HCT116 (cell line): ENCODE measurements at regions not wholly inside any gene's neighbourhood (a gene's known extent, or its start where the extent isn't known, plus 50 kb on each side); places are given as distances from the start of the nearest gene placed in this dataset.

Source experiments
- EZH2 ChIP-seq: fragments of 200-600 bp; sonication (generic); IDR thresholded peaks from 2 replicates; pipeline ENCODE4 v1.6.1; 2017; ENCODE audit warnings: antibody characterized with exemption, mixed run types
- JUND ChIP-seq: IDR thresholded peaks from 2 replicates; pipeline ENCODE4 v1.6.1; 2012
- POLR2A ChIP-seq: IDR thresholded peaks from 2 replicates; pipeline ENCODE4 v1.7.0; 2011; ENCODE audit warnings: borderline replicate concordance; ENCODE audit not compliant: insufficient read depth, insufficient read length; ENCODE audit errors: extremely low read depth
- POLR2AphosphoS5 ChIP-seq: IDR thresholded peaks from 2 replicates; pipeline ENCODE4 v1.6.1; 2011; ENCODE audit warnings: mild to moderate bottlenecking, low read depth, low read length, moderate library complexity
- RAD21 ChIP-seq: IDR thresholded peaks from 2 replicates; pipeline ENCODE4 v1.6.1; 2012; ENCODE audit warnings: low read depth, mild to moderate bottlenecking
- TF ChIP-seq, protein P1 (sequence below), 3 experiments: fragments of 200-600 bp in 1 of 3; sonication (generic) in 1 of 3; IDR thresholded peaks in 2 of 3; conservative IDR thresholded peaks in 1 of 3; 2 replicates each; pipeline ENCODE4 v1.5.1; 2012 to 2017; ENCODE audit warnings: low read depth in 2 of 3, low read length in 2 of 3, antibody characterized with exemption in 1 of 3, borderline replicate concordance in 1 of 3, control low read depth in 1 of 3, mild to moderate bottlenecking in 1 of 3, mixed read lengths in 1 of 3, mixed run types in 1 of 3, moderate library complexity in 1 of 3; ENCODE audit not compliant: insufficient read depth in 1 of 3
- TF ChIP-seq, protein P2 (sequence below): IDR thresholded peaks from 2 replicates; pipeline ENCODE4 v1.6.1; 2012

DNA sequence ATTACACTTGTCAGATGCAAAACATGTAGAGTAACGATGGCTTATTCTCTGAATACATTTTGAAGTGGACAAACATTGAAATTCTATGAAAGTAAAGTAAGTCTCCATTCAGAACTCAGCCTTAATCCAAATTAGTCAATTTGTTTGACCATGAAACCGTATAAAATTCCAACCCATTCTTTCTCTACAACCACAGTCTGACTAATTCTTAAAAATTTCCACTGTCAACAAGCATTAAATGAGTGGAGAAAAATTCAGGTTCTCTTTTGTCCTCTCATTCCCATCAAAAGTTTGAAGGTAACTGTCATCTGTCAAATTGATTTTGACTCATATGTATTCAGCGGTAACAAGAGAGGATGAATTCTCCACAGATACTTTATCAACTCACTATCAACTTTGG lies 1031.5 kb downstream of the SORCS1 start:
- TF ChIP-seq, protein P1, sequence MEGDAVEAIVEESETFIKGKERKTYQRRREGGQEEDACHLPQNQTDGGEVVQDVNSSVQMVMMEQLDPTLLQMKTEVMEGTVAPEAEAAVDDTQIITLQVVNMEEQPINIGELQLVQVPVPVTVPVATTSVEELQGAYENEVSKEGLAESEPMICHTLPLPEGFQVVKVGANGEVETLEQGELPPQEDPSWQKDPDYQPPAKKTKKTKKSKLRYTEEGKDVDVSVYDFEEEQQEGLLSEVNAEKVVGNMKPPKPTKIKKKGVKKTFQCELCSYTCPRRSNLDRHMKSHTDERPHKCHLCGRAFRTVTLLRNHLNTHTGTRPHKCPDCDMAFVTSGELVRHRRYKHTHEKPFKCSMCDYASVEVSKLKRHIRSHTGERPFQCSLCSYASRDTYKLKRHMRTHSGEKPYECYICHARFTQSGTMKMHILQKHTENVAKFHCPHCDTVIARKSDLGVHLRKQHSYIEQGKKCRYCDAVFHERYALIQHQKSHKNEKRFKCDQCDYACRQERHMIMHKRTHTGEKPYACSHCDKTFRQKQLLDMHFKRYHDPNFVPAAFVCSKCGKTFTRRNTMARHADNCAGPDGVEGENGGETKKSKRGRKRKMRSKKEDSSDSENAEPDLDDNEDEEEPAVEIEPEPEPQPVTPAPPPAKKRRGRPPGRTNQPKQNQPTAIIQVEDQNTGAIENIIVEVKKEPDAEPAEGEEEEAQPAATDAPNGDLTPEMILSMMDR (IDR thresholded peaks at IDR 0.05 in 2 of 3, conservative IDR thresholded peaks at IDR 0.05 in 1 of 3; ENCODE audit: borderline replicate concordance in 1 of 3, insufficient read depth in 1 of 3, low read depth in 2 of 3, low read length in 2 of 3), result no peak
- TF ChIP-seq POLR2A (no peak), JUND (no peak), EZH2 (no peak), POLR2AphosphoS5 (no peak), RAD21 (no peak)
- TF ChIP-seq, protein P2, sequence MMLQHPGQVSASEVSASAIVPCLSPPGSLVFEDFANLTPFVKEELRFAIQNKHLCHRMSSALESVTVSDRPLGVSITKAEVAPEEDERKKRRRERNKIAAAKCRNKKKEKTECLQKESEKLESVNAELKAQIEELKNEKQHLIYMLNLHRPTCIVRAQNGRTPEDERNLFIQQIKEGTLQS, result no peak
